Stimulated activated CD4-positive, alpha-beta T cell treated with anti-CD3 and anti-CD28 coated beads, Interleukin-12 subunit alpha, Interleukin-12 subunit beta, amount 100 ng/mL, for 4 hours (primary cell): ENCODE measurements at regions not wholly inside any gene's neighbourhood (a gene's known extent, or its start where the extent isn't known, plus 50 kb on each side); places are given as distances from the start of the nearest gene placed in this dataset.

Experiments
- DNase-seq: peaks from one replicate; pipeline ENCODE4 v3.0.0-alpha.2; 2020

GRCh38 chr11:127925475-127925874 is 661.9 kb downstream of the ETS1 start:
- DNase-seq: no peak

- DNase-seq: no peak
Observed at GRCh38 chr11:127919206-127920000, 668.0 kb downstream of the ETS1 start.

- DNase-seq: no peak
Observed at GRCh38 chr11:127902382-127902781, 685.0 kb downstream of the ETS1 start.

- no peak for DNase-seq
Observed at GRCh38 chr11:127898422-127899365, 688.7 kb downstream of the ETS1 start.

GRCh38 chr11:127895776-127896175 is 691.6 kb downstream of the ETS1 start:
- no peak for DNase-seq

- DNase-seq: no peak
Observed at GRCh38 chr11:127894316-127894715, 693.0 kb downstream of the ETS1 start.

GRCh38 chr11:127890030-127890615 is 697.2 kb downstream of the ETS1 start:
- DNase-seq: no peak

- DNase-seq: no peak
Observed at GRCh38 chr11:127888386-127888785, 699.0 kb downstream of the ETS1 start.

- no peak for DNase-seq
Observed at GRCh38 chr11:127875131-127875530, 712.2 kb downstream of the ETS1 start.

GRCh38 chr11:127873478-127873877 is 713.9 kb downstream of the ETS1 start:
- no peak for DNase-seq

GRCh38 chr11:127866109-127866508 is 721.2 kb downstream of the ETS1 start:
- no peak for DNase-seq

- DNase-seq: no peak
Observed at GRCh38 chr11:127864861-127865260, 722.5 kb downstream of the ETS1 start.

GRCh38 chr11:127862406-127862805 is 725.0 kb downstream of the ETS1 start:
- no peak for DNase-seq

GRCh38 chr11:127859941-127860354 is 727.4 kb downstream of the ETS1 start:
- DNase-seq: no peak

GRCh38 chr11:127844876-127845275 is 742.5 kb downstream of the ETS1 start:
- DNase-seq: no peak

GRCh38 chr11:127843483-127844396 is 743.6 kb downstream of the ETS1 start:
- DNase-seq: peak; percentile 64

- DNase-seq: no peak
Observed at GRCh38 chr11:127825183-127825582, 762.2 kb downstream of the ETS1 start.

GRCh38 chr11:127818625-127819024 is 768.7 kb downstream of the ETS1 start:
- no peak for DNase-seq

GRCh38 chr11:127816962-127817361 is 770.4 kb downstream of the ETS1 start:
- no peak for DNase-seq

- DNase-seq: no peak
Observed at GRCh38 chr11:127815331-127815730, 772.0 kb downstream of the ETS1 start.

GRCh38 chr11:127806501-127806900 is 780.9 kb downstream of the ETS1 start:
- DNase-seq: no peak

GRCh38 chr11:127805771-127806170 is 781.6 kb downstream of the ETS1 start:
- DNase-seq: no peak
